MCF 10A (cell line): ENCODE measurements at regions not wholly inside any gene's neighbourhood (a gene's known extent, or its start where the extent isn't known, plus 50 kb on each side); places are given as distances from the start of the nearest gene placed in this dataset.

ENCODE experiments used
- BruUV-seq: library from RNA; stranded (reverse); fragments of 400-500 nt; replicated peaks from 2 replicates; lab custom pipeline; 2021; lab: Mats Ljungman, UMichigan
- CTCF ChIA-PET: fragments of 300-600 bp; sonication (Branson Sonifier 250); formaldehyde crosslinking; extraction: SDS; loops from one replicate; lab custom pipeline; 2021; ENCODE audit warnings: antibody characterized with exemption, inconsistent platforms; lab: Yijun Ruan, JAX
- POLR2A ChIA-PET: fragments of 300-600, 350-650 bp; sonication (Branson Sonifier 250); formaldehyde crosslinking; extraction: SDS; loops from one replicate; lab custom pipeline; 2020; ENCODE audit warnings: antibody characterized with exemption, inconsistent platforms; lab: Yijun Ruan, JAX
- DNase-seq: peaks from one replicate; pipeline ENCODE4 v3.0.0-alpha.2; 2018; ENCODE audit not compliant: unreplicated experiment
- H3K27ac Mint-ChIP-seq: one replicate; pipeline ENCODE4 v1.8.0; 2022; ENCODE audit warnings: mild to moderate bottlenecking, low read depth, mixed read lengths; ENCODE audit not compliant: unreplicated experiment
- H3K27me3 Mint-ChIP-seq: one replicate; pipeline ENCODE4 v1.8.0; 2022; ENCODE audit warnings: mixed read lengths; ENCODE audit not compliant: insufficient read depth, unreplicated experiment
- H3K36me3 Mint-ChIP-seq: one replicate; pipeline ENCODE4 v1.8.0; 2022; ENCODE audit warnings: mild to moderate bottlenecking, moderate library complexity, mixed read lengths; ENCODE audit not compliant: insufficient read depth, unreplicated experiment
- H3K4me1 Mint-ChIP-seq: one replicate; pipeline ENCODE4 v1.8.0; 2022; ENCODE audit warnings: mixed read lengths; ENCODE audit not compliant: insufficient read depth, unreplicated experiment
- H3K4me3 Mint-ChIP-seq: one replicate; pipeline ENCODE4 v1.8.0; 2022; ENCODE audit warnings: mild to moderate bottlenecking, moderate library complexity, mixed read lengths; ENCODE audit not compliant: unreplicated experiment
- H3K9me3 Mint-ChIP-seq: one replicate; pipeline ENCODE4 v1.8.0; 2022; ENCODE audit warnings: mixed read lengths; ENCODE audit not compliant: unreplicated experiment
- intact Hi-C: fragments of 100-400 bp; cut with micrococcal nuclease; formaldehyde crosslinking; loops from 2 replicates; pipeline ENCODE4 v1.14.1; 2022
- TF ChIP-seq, protein P1 (sequence below): fragments of 200-600 bp; IDR thresholded peaks from one replicate; pipeline ENCODE4 v1.8.0; 2022; ENCODE audit warnings: antibody characterized with exemption, mild to moderate bottlenecking; ENCODE audit not compliant: unreplicated experiment

DNA sequence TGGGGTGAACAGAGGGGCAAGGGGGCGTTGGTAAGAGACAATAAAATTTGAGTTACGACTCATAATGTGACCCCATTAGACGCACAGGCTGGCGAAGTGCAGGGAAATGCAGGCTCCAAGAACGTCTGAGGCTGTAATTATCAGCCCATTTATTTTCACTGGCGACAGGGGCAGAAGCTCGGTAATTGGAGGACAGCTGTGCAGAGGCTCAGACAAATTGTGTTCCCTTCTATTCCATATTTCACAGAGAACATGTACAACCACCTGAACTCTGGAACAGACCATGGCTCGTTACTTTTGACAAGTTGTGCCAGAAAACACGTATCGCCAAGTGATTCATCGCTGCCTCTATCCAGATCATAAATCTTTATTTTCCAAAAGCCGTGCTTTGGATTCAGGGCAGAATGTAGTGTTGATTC is 137.3 kb upstream of the FRMD4A start:
- Mint-ChIP-seq H3K9me3 (no peaks in the 10 kb centered on the region), H3K4me1 (no peaks in the 10 kb centered on the region), H3K4me3 (no peak overlapping the region), H3K27ac (no peak overlapping the region), H3K27me3 (no peaks in the 10 kb centered on the region), H3K36me3 (no peaks in the 10 kb centered on the region)
- ChIA-PET POLR2A (no interaction called here), CTCF (interaction anchor here (0.6 kb wide), 1 partner anchor 24 kb away, joined by 3 read pairs; no protein-coding TSS in a partner anchor)
- DNase-seq, result no peak
- TF ChIP-seq, protein P1, sequence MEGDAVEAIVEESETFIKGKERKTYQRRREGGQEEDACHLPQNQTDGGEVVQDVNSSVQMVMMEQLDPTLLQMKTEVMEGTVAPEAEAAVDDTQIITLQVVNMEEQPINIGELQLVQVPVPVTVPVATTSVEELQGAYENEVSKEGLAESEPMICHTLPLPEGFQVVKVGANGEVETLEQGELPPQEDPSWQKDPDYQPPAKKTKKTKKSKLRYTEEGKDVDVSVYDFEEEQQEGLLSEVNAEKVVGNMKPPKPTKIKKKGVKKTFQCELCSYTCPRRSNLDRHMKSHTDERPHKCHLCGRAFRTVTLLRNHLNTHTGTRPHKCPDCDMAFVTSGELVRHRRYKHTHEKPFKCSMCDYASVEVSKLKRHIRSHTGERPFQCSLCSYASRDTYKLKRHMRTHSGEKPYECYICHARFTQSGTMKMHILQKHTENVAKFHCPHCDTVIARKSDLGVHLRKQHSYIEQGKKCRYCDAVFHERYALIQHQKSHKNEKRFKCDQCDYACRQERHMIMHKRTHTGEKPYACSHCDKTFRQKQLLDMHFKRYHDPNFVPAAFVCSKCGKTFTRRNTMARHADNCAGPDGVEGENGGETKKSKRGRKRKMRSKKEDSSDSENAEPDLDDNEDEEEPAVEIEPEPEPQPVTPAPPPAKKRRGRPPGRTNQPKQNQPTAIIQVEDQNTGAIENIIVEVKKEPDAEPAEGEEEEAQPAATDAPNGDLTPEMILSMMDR, result no peak
- intact Hi-C loops, result no loop called here
- no TSS peak for BruUV-seq

DNA sequence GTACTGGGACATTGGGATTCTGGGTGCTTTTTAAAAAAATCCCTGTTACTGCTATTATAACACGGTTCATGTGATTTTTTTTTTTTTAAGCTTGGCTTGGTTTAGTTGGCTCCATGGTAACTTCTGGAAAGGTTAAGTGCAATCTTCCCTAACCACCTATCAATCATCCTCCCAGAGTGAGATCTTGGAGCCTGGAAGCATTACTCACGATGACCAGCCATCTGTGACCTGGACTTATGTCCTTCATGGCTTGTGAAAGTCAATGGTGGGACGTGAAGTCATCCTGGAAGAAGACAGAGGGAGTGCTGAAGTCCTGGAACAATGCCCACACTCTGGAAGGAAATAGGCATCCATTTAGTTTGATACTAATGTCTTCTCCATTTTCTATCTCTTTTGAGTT is 135.5 kb upstream of the FRMD4A start:
- H3K9me3 Mint-ChIP-seq, result no peaks in the 10 kb centered on the region
- no peaks in the 10 kb centered on the region for H3K36me3 Mint-ChIP-seq
- H3K4me1 Mint-ChIP-seq, result no peaks in the 10 kb centered on the region
- intact Hi-C loops, result no loop called here
- no peaks in the 10 kb centered on the region for H3K27me3 Mint-ChIP-seq
- no peak overlapping the region for H3K27ac Mint-ChIP-seq
- CTCF ChIA-PET, result no interaction called here
- POLR2A ChIA-PET, result interaction anchor here (0.6 kb wide), 1 partner anchor 15 kb away, joined by 3 read pairs; no protein-coding TSS in a partner anchor
- H3K4me3 Mint-ChIP-seq, result no peak overlapping the region
- TF ChIP-seq, protein P1, result no peak
- no TSS peak for BruUV-seq
- peak; percentile 56 for DNase-seq

DNA sequence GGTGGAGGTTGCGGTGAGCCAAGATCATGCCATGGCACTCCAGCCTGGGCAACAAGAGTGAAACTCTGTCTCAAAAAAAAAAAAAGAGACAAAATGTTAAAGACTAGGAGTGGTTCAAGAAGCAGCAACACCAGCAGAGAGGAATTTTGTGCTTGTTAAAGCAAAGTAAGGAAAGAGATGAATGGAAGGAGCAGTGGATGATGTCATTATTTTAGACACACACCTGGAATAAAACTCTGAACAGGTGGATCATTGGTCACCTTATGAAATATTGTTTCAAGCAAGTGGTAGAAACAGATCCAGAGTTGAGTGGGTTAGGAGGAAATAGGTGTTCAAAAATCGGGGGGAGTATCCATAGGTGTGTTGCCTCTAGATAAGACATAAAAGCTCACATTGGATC is 129.7 kb upstream of the FRMD4A start:
- no peak for DNase-seq
- CTCF ChIA-PET, result interaction anchor here (1.2 kb wide), 1 partner anchor 443 kb away, joined by 3 read pairs; no protein-coding TSS in a partner anchor
- POLR2A ChIA-PET, result no interaction called here
- H3K27me3 Mint-ChIP-seq, result no peaks in the 10 kb centered on the region
- intact Hi-C loops, result no loop called here
- peaks cover 7% of the 10 kb centered on the region for H3K9me3 Mint-ChIP-seq
- no TSS peak for BruUV-seq
- H3K27ac Mint-ChIP-seq, result no peak overlapping the region
- H3K4me1 Mint-ChIP-seq, result no peaks in the 10 kb centered on the region
- no peak overlapping the region for H3K4me3 Mint-ChIP-seq
- H3K36me3 Mint-ChIP-seq, result no peaks in the 10 kb centered on the region
- TF ChIP-seq, protein P1, result no peak

DNA sequence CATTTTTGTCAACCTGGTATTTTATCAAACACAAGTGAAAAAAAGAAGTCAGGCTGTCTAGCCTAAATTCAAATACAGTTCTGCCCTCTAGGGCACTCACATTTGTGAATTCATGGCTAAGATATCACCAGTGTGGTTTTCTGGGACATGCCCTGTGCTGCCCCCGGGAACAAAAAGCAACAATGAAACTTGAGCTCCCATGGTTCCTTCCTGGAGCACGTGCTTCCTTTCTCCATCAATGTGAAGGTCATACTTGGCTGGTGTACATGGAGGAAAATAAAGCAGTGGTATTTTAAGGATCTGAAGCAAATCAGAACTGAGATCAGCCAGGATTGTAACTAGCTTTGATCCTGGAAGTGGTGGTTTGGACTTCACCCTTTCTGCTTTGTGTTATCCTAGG is 128.9 kb upstream of the FRMD4A start:
- Mint-ChIP-seq H3K27ac (no peak overlapping the region), H3K4me3 (no peak overlapping the region), H3K36me3 (no peaks in the 10 kb centered on the region), H3K9me3 (peaks cover 7% of the 10 kb centered on the region), H3K4me1 (no peaks in the 10 kb centered on the region), H3K27me3 (no peaks in the 10 kb centered on the region)
- POLR2A ChIA-PET, result interaction anchor here (1.8 kb wide), 1 partner anchor 20 kb away, joined by 4 read pairs; no protein-coding TSS in a partner anchor
- CTCF ChIA-PET, result interaction anchor here (0.8 kb wide), 1 partner anchor 15 kb away, joined by 3 read pairs; no protein-coding TSS in a partner anchor
- DNase-seq, result no peak
- TF ChIP-seq, protein P1, result no peak
- intact Hi-C loops, result no loop called here
- no TSS peak for BruUV-seq
